ENCODE measurements at regions not wholly inside any gene's neighbourhood (a gene's known extent, or its start where the extent isn't known, plus 50 kb on each side); places are given as distances from the start of the nearest gene placed in this dataset.
"Not testable (repeated sequence)": the region's sequence is repeated elsewhere in the genome, so short reads cannot be mapped to it uniquely, and the experiment has no call there.

GRCh38 chr6:78665819-78666218 is 201.5 kb upstream of the IRAK1BP1 start:
- DNase-seq; H3K27ac ChIP-seq; H3K4me1 ChIP-seq; H3K9me3 ChIP-seq; H3K27me3 ChIP-seq; intact Hi-C loops (cut with DNase I); H3K36me3 ChIP-seq; H3K4me3 ChIP-seq; ATAC-seq: not testable (repeated sequence)
- WGBS, 2 donors: 92 to 98% methylated on average over 3 of the region's 3 CpGs

- Histone ChIP-seq H3K36me3 (no peaks in the 10 kb centered on the region), H3K4me3 (no peak overlapping the region), H3K4me1 (no peaks in the 10 kb centered on the region), H3K27ac (no peak overlapping the region), H3K27me3 (no peaks in the 10 kb centered on the region), H3K9me3 (no peaks in the 10 kb centered on the region)
- ATAC-seq: no peak
- 71 to 84% methylated on average over 1 of the region's 1 CpG for WGBS, 2 donors
- DNase-seq: no peak
- intact Hi-C loops (cut with DNase I): no loop called here
- TF ChIP-seq CTCF (IDR thresholded peaks at IDR 0.05): no peak
These were observed 200.6 kb upstream of the IRAK1BP1 start for GRCh38 chr6:78666764-78667163.

GRCh38 chr6:78670156-78670555 is 197.2 kb upstream of the IRAK1BP1 start:
- intact Hi-C loops (cut with DNase I): no loop called here
- no peak for DNase-seq

GRCh38 chr6:78670802-78671201 is 196.5 kb upstream of the IRAK1BP1 start:
- Histone ChIP-seq H3K4me1 (no peaks in the 10 kb centered on the region), H3K36me3 (no peaks in the 10 kb centered on the region), H3K9me3 (peaks cover 0 to 3% (median 0%) of the 10 kb centered on the region in 11 donors), H3K27me3 (no peaks in the 10 kb centered on the region), H3K27ac (no peak overlapping the region), H3K4me3 (no peak overlapping the region)
- DNase-seq (no peak), ATAC-seq (no peak)
- intact Hi-C loops (cut with DNase I): no loop called here
- TF ChIP-seq CTCF (IDR thresholded peaks at IDR 0.05): no peak
- 58 to 62% methylated on average over 2 of the region's 2 CpGs for WGBS, 2 donors

More at GRCh38 chr6:78670156-78670555, 197.2 kb upstream of the IRAK1BP1 start:
- ATAC-seq: no peak
- H3K27ac ChIP-seq: no peak overlapping the region
- H3K36me3 ChIP-seq: no peaks in the 10 kb centered on the region
- H3K9me3 ChIP-seq: no peaks in the 10 kb centered on the region
- no peaks in the 10 kb centered on the region for H3K27me3 ChIP-seq
- no peak overlapping the region for H3K4me3 ChIP-seq
- WGBS, 2 donors: 69 to 73% methylated on average over 2 of the region's 2 CpGs
- no peak for TF ChIP-seq CTCF (IDR thresholded peaks at IDR 0.05)
- H3K4me1 ChIP-seq: no peaks in the 10 kb centered on the region

GRCh38 chr6:78676069-78677007 is 191.0 kb upstream of the IRAK1BP1 start:
- 82 to 86% methylated on average over 15 of the region's 15 CpGs for WGBS, 2 donors
- H3K36me3 ChIP-seq: not testable (repeated sequence)

More at GRCh38 chr6:78676069-78677007, 191.0 kb upstream of the IRAK1BP1 start:
- DNase-seq; H3K27me3 ChIP-seq; intact Hi-C loops (cut with DNase I); ATAC-seq; H3K27ac ChIP-seq; H3K4me1 ChIP-seq; H3K4me3 ChIP-seq: not testable (repeated sequence)
- H3K9me3 ChIP-seq: peaks cover 0 to 18% (median 0%) of the 10 kb centered on the region in 11 donors
